Mesodermal cell (in vitro differentiated cells): ENCODE measurements at regions not wholly inside any gene's neighbourhood (a gene's known extent, or its start where the extent isn't known, plus 50 kb on each side); places are given as distances from the start of the nearest gene placed in this dataset.
A peak's percentile ranks its signal among the peaks of the same experiment; 100 is the strongest.

Experiments used
- H3K27ac ChIP-seq: 2 replicates; pipeline ENCODE4 v1.7.0; 2013; ENCODE audit warnings: mild to moderate bottlenecking, low read depth, low read length, moderate library complexity; ENCODE audit not compliant: severe bottlenecking
- H3K36me3 ChIP-seq: 2 replicates; pipeline ENCODE4 v1.7.1; 2013; ENCODE audit warnings: mild to moderate bottlenecking, low read length, moderate library complexity; ENCODE audit not compliant: control insufficient read depth, insufficient read depth
- H3K4me1 ChIP-seq: one replicate; pipeline ENCODE4 v1.7.1; 2013; ENCODE audit warnings: mild to moderate bottlenecking, low read length; ENCODE audit not compliant: insufficient read depth, control insufficient read depth, poor library complexity, severe bottlenecking
- H3K4me3 ChIP-seq: 2 replicates; pipeline ENCODE4 v1.7.0; 2013; ENCODE audit warnings: low read length, control low read depth, mild to moderate bottlenecking; ENCODE audit not compliant: insufficient read depth, poor library complexity, severe bottlenecking; ENCODE audit errors: extremely low read depth
- H3K9me3 ChIP-seq: 2 replicates; pipeline ENCODE4 v1.7.1; 2013; ENCODE audit warnings: mild to moderate bottlenecking, low read length, moderate library complexity; ENCODE audit not compliant: control insufficient read depth
- WGBS, 2 experiments: methylation state at CpG; one replicate each; pipeline ENCODE4 v1.1.5; 2013; ENCODE audit warnings: missing lambda C conversion rate in 2 of 2; ENCODE audit not compliant: insufficient coverage in 2 of 2; 5-methylcytosine and 5-hydroxymethylcytosine counted together

GRCh38 chr13:50104493-50104892 is 89.2 kb downstream of the KCNRG start:
- Histone ChIP-seq H3K27ac (no peak overlapping the region), H3K4me1 (no peaks in the 10 kb centered on the region), H3K4me3 (no peak overlapping the region), H3K36me3 (no peaks in the 10 kb centered on the region), H3K9me3 (peaks cover 2% of the 10 kb centered on the region)
- no CpG with 5 or more reads among the region's 1 CpG for WGBS, 2 experiments

DNA sequence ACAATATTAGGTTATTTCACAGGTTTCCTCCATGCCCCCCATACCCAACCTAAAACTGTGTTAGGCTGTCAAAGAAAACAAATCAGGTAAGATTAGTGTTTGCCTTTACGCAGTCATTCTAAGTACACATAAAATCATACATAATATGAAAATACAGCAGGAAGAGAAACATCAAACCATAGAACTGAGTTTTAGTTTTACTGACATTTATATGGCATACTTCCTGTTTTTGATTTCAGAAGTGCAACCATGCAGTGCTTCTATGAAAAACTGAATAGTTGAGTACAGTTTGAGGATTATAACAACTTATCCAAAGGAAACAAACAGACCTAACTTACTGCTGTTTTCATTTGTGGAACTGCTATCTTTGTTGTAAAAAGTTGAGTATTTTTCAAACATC is 91.3 kb downstream of the KCNRG start:
- H3K36me3 ChIP-seq, result no peaks in the 10 kb centered on the region
- WGBS, 2 experiments, result 100% methylated on average over 1 of the region's 1 CpG; no CpG with 5 or more reads in 1 of the 2 experiments
- H3K27ac ChIP-seq, result no peak overlapping the region
- no peaks in the 10 kb centered on the region for H3K4me1 ChIP-seq
- H3K4me3 ChIP-seq, result no peak overlapping the region
- no peaks in the 10 kb centered on the region for H3K9me3 ChIP-seq

- no CpG with 5 or more reads among the region's 1 CpG for WGBS, 2 experiments
- Histone ChIP-seq H3K4me3 (no peak overlapping the region), H3K27ac (no peak overlapping the region), H3K4me1 (no peaks in the 10 kb centered on the region), H3K9me3 (no peaks in the 10 kb centered on the region), H3K36me3 (no peaks in the 10 kb centered on the region)
These were observed 92.0 kb downstream of the KCNRG start for GRCh38 chr13:50107205-50107604.

GRCh38 chr13:50114961-50115360 is 99.7 kb downstream of the KCNRG start:
- Histone ChIP-seq H3K36me3 (no peaks in the 10 kb centered on the region), H3K27ac (no peak overlapping the region), H3K4me3 (no peak overlapping the region), H3K9me3 (no peaks in the 10 kb centered on the region), H3K4me1 (no peaks in the 10 kb centered on the region)
- WGBS, 2 experiments, result 100% methylated on average over 1 to 2 of the region's 2 CpGs

DNA sequence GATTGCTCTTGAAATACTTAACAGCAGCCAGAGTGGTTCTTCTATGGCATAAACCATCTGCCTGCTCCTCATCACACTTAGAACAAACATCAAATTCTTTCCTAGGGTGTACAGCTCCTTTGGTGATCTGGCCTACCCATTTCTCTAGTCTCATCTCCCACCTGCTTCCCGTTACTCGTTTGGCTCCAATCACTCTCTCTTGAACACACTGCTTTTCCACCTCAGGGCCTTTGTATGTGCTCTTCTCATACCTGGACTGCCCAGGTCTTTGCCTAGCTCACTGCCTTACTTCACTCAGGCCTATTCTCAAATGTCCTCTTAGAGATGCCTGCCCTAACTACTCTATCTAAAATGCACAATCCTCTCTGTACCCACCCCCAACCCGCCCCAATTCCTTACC is 100.5 kb downstream of the KCNRG start:
- Histone ChIP-seq H3K9me3 (no peaks in the 10 kb centered on the region), H3K27ac (no peak overlapping the region), H3K4me1 (no peaks in the 10 kb centered on the region), H3K4me3 (no peak overlapping the region), H3K36me3 (no peaks in the 10 kb centered on the region)
- WGBS, 2 experiments, result 79 to 92% methylated on average over 2 of the region's 3 CpGs

GRCh38 chr13:50116430-50116973 is 101.3 kb downstream of the KCNRG start:
- Histone ChIP-seq H3K36me3 (no peaks in the 10 kb centered on the region), H3K9me3 (no peaks in the 10 kb centered on the region), H3K4me3 (no peak overlapping the region), H3K27ac (no peak overlapping the region), H3K4me1 (no peaks in the 10 kb centered on the region)
- 80 to 100% methylated on average over 1 of the region's 5 CpGs for WGBS, 2 experiments

DNA sequence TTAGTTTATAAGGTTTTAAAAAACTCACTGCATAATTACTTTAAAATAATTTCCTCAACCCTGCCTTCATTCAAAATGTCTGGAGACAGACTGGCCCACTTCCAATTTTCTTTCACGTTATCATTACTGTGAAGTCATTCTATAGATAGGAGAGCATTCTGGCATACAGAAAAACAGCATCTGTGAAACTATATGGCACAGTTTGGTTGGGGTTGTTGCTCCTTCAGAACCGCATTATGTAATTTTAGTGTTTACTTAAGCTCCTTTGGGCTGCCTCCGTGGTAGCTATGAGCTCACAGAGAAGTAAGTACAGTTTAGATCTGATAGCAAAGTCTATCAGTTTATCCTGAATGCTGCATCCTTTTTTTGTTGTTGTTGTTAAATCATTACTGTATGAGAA is 104.3 kb downstream of the KCNRG start:
- no peak overlapping the region for H3K4me3 ChIP-seq
- no peaks in the 10 kb centered on the region for H3K36me3 ChIP-seq
- H3K4me1 ChIP-seq, result peaks cover 6% of the 10 kb centered on the region
- H3K9me3 ChIP-seq, result no peaks in the 10 kb centered on the region
- no peak overlapping the region for H3K27ac ChIP-seq
- 77 to 100% methylated on average over 2 to 3 of the region's 3 CpGs for WGBS, 2 experiments

- Histone ChIP-seq H3K9me3 (no peaks in the 10 kb centered on the region), H3K4me1 (peaks cover 18% of the 10 kb centered on the region), H3K27ac (no peak overlapping the region), H3K36me3 (no peaks in the 10 kb centered on the region), H3K4me3 (no peak overlapping the region)
- 57 to 86% methylated on average over 1 of the region's 1 CpG for WGBS, 2 experiments
These were observed 107.2 kb downstream of the KCNRG start for GRCh38 chr13:50122455-50122854.

GRCh38 chr13:50123002-50123401 is 107.8 kb downstream of the KCNRG start:
- Histone ChIP-seq H3K36me3 (no peaks in the 10 kb centered on the region), H3K9me3 (no peaks in the 10 kb centered on the region), H3K27ac (no peak overlapping the region), H3K4me3 (peak overlapping the region; percentile 68), H3K4me1 (peaks cover 19% of the 10 kb centered on the region)
- 17% methylated on average over 1 of the region's 3 CpGs; no CpG with 5 or more reads in 1 of the 2 experiments for WGBS, 2 experiments

- H3K9me3 ChIP-seq, result no peaks in the 10 kb centered on the region
- whole genome bisulfite sequencing, 2 experiments, result 3% methylated on average over 13 of the region's 13 CpGs
- peak overlapping the region; percentile 68 for H3K4me3 ChIP-seq
- no peaks in the 10 kb centered on the region for H3K36me3 ChIP-seq
- peaks cover 19% of the 10 kb centered on the region for H3K4me1 ChIP-seq
- peak overlapping the region; percentile 83 for H3K27ac ChIP-seq
These were observed 108.2 kb downstream of the KCNRG start for GRCh38 chr13:50123515-50123861.

- Histone ChIP-seq H3K9me3 (no peaks in the 10 kb centered on the region), H3K36me3 (no peaks in the 10 kb centered on the region), H3K4me3 (peak overlapping the region; percentile 68), H3K27ac (peak overlapping the region; percentile 83), H3K4me1 (peaks cover 19% of the 10 kb centered on the region)
- WGBS, 2 experiments, result 0% methylated on average over 31 to 54 of the region's 69 CpGs
These were observed 108.8 kb downstream of the KCNRG start for GRCh38 chr13:50123862-50124535.
